Loucy (cell line): ENCODE measurements at regions not wholly inside any gene's neighbourhood (a gene's known extent, or its start where the extent isn't known, plus 50 kb on each side); places are given as distances from the start of the nearest gene placed in this dataset.

ENCODE experiments used
- H2AFZ ChIP-seq: fragments of 200-600 bp; sonication (generic); 2 replicates; pipeline ENCODE4 v1.6.0; 2016; ENCODE audit warnings: antibody characterized with exemption, mild to moderate bottlenecking, low read length, moderate library complexity
- H3F3A ChIP-seq: fragments of 200-600 bp; 2 replicates; pipeline ENCODE4 v1.6.0; 2016; ENCODE audit warnings: antibody characterized with exemption, low read depth, mild to moderate bottlenecking
- H3K27me3 ChIP-seq: fragments of 200-600 bp; sonication (generic); 2 replicates; pipeline ENCODE4 v1.6.1; 2014; ENCODE audit warnings: low read length, mild to moderate bottlenecking; ENCODE audit not compliant: insufficient read depth, poor library complexity, severe bottlenecking
- H3K36me3 ChIP-seq: fragments of 200-600 bp; sonication (generic); 2 replicates; pipeline ENCODE4 v1.6.1; 2016; ENCODE audit warnings: low read length; ENCODE audit not compliant: insufficient read depth
- H3K4me1 ChIP-seq: fragments of 200-600 bp; sonication (generic); 2 replicates; pipeline ENCODE4 v1.5.1; 2014; ENCODE audit warnings: low read length, mild to moderate bottlenecking; ENCODE audit not compliant: insufficient read depth, poor library complexity, severe bottlenecking
- H3K4me2 ChIP-seq: fragments of 200-600 bp; sonication (generic); 2 replicates; pipeline ENCODE4 v1.6.0; 2014; ENCODE audit warnings: antibody characterized with exemption, low read length, low read depth, mild to moderate bottlenecking; ENCODE audit not compliant: poor library complexity, severe bottlenecking
- H3K4me3 ChIP-seq: fragments of 200-600 bp; sonication (generic); 2 replicates; pipeline ENCODE4 v1.5.1; 2014; ENCODE audit warnings: low read length, mild to moderate bottlenecking, mixed read lengths; ENCODE audit not compliant: poor library complexity, severe bottlenecking
- H3K79me2 ChIP-seq: fragments of 200-600 bp; sonication (generic); 2 replicates; pipeline ENCODE4 v1.6.1; 2014; ENCODE audit warnings: low read length; ENCODE audit not compliant: insufficient read depth
- H3K9ac ChIP-seq: fragments of 200-600 bp; sonication (generic); 2 replicates; pipeline ENCODE4 v1.6.0; 2014; ENCODE audit warnings: mild to moderate bottlenecking, low read depth, low read length, moderate library complexity; ENCODE audit not compliant: poor library complexity, severe bottlenecking
- H3K9me2 ChIP-seq: fragments of 200-600 bp; sonication (generic); replicated peaks from 2 replicates; pipeline ENCODE4 v1.6.1; 2016; ENCODE audit warnings: low read depth, low read length, mixed read lengths
- H3K9me3 ChIP-seq: fragments of 200-600 bp; sonication (generic); 2 replicates; pipeline ENCODE4 v1.6.1; 2014; ENCODE audit warnings: mild to moderate bottlenecking, antibody characterized with exemption, low read length, low read depth; ENCODE audit not compliant: insufficient read depth
- H4K20me1 ChIP-seq: fragments of 200-600 bp; sonication (generic); 2 replicates; pipeline ENCODE4 v1.6.0; 2014; ENCODE audit warnings: antibody characterized with exemption, low read length, mild to moderate bottlenecking; ENCODE audit not compliant: insufficient read depth, poor library complexity, severe bottlenecking
- EZH2phosphoT487 ChIP-seq: fragments of 200-600 bp; IDR thresholded peaks from 2 replicates; pipeline ENCODE4 v1.6.1; 2018; ENCODE audit warnings: antibody characterized with exemption, mild to moderate bottlenecking, moderate library complexity, borderline replicate concordance
- TF ChIP-seq, protein P1 (sequence below): fragments of 200-600 bp; sonication (generic); conservative IDR thresholded peaks from 2 replicates; pipeline ENCODE4 v1.5.1; 2014; ENCODE audit warnings: mild to moderate bottlenecking, antibody characterized with exemption, low read length

DNA sequence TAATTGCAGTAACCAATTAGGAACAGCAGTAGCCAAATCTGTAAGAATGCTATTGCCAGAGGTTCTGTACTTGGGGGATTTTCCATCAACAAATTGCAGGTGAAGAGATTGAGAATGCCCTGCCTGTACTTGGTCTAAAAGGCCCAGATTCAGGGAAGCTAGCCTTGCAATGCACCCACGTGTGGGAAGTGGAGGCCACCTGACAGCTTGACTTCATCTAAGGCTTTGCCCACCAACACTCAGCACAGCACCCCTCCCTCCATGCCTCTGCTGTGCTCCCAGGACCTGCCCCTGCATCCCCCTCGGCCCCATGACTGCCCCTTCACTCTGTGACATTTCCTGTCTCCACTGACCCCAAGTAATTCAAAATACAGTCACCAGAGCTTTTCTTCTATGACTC, 79.1 kb upstream of the CDH5 start:
- TF ChIP-seq, protein P1, sequence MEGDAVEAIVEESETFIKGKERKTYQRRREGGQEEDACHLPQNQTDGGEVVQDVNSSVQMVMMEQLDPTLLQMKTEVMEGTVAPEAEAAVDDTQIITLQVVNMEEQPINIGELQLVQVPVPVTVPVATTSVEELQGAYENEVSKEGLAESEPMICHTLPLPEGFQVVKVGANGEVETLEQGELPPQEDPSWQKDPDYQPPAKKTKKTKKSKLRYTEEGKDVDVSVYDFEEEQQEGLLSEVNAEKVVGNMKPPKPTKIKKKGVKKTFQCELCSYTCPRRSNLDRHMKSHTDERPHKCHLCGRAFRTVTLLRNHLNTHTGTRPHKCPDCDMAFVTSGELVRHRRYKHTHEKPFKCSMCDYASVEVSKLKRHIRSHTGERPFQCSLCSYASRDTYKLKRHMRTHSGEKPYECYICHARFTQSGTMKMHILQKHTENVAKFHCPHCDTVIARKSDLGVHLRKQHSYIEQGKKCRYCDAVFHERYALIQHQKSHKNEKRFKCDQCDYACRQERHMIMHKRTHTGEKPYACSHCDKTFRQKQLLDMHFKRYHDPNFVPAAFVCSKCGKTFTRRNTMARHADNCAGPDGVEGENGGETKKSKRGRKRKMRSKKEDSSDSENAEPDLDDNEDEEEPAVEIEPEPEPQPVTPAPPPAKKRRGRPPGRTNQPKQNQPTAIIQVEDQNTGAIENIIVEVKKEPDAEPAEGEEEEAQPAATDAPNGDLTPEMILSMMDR: no peak
- Histone ChIP-seq H3K4me3 (no peak overlapping the region), H3K27me3 (no peaks in the 10 kb centered on the region), H3K9ac (no peak overlapping the region), H3K4me1 (no peaks in the 10 kb centered on the region), H3K4me2 (no peak overlapping the region), H2AFZ (no peak overlapping the region), H3K36me3 (no peaks in the 10 kb centered on the region), H3K9me3 (no peaks in the 10 kb centered on the region), H3K79me2 (no peaks in the 10 kb centered on the region), H3F3A (no peaks in the 10 kb centered on the region), H3K9me2 (no peaks in the 10 kb centered on the region), H4K20me1 (no peaks in the 10 kb centered on the region)

DNA sequence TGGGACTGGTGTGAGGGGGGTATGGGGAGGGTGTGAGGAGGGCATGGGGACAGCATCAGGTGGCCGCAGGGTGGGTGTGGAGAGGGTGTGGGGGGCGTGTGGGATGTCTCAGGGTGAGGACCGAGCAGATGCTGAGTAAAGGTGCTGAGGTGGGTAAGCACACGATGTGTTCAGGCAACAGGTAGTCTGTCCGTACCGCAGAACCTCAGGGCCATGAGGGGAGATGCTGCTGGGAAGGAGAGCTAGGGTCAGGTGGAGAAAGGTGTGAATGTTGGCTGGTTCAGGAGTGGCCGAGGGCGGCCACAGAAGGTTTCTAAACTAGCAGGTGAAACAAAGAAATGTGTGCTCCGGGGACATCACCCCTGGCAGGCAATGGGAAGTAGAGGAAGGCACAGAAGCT, 80.0 kb upstream of the CDH5 start:
- Histone ChIP-seq H3K9ac (no peak overlapping the region), H3K9me3 (no peaks in the 10 kb centered on the region), H3K9me2 (no peaks in the 10 kb centered on the region), H3K4me1 (no peaks in the 10 kb centered on the region), H3K4me3 (no peak overlapping the region), H4K20me1 (no peaks in the 10 kb centered on the region), H3F3A (no peaks in the 10 kb centered on the region), H3K36me3 (no peaks in the 10 kb centered on the region), H3K27me3 (no peaks in the 10 kb centered on the region), H3K4me2 (no peak overlapping the region), H3K79me2 (no peaks in the 10 kb centered on the region), H2AFZ (no peak overlapping the region)
- no peak for TF ChIP-seq EZH2phosphoT487
- TF ChIP-seq, protein P1: no peak

DNA sequence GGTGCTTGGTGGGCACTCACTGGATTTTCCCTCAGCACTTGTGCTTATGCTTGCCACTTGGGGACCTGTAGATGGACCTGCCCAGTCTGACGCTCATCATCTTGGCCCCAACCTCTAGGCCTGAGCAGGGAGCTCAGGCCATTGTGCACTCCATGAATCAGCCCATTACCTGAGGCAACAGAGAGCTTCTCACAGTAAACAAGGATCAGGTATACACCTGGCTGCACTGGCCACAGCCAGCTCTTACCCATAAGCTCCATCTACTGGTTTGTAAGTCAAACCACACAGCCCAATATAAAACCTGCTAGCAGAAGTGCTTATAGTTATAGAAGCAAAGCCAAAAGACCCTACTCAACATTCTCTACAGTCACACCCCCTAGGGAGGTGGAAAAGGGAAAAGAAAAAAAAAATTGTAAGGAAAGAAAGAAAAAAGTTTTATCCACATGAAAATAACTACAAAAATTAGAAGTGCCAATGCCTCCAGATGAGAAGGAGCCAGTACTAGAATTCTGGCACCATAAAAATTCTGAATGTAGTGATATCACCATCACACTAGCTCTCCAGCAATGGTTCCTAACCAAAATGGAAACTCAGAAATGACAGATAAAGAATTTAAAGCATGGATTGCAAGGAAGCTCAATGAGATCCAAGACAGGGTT, 87.8 kb upstream of the CDH5 start:
- Histone ChIP-seq H3K9me2 (no peaks in the 10 kb centered on the region), H3K36me3 (no peaks in the 10 kb centered on the region), H3K27me3 (no peaks in the 10 kb centered on the region), H3K4me2 (no peak overlapping the region), H3K4me3 (no peak overlapping the region), H3K9ac (no peak overlapping the region), H2AFZ (no peak overlapping the region), H3K9me3 (no peaks in the 10 kb centered on the region), H3K4me1 (no peaks in the 10 kb centered on the region), H3K79me2 (no peaks in the 10 kb centered on the region), H4K20me1 (no peaks in the 10 kb centered on the region), H3F3A (no peaks in the 10 kb centered on the region)
- TF ChIP-seq, protein P1: no peak
- no peak for TF ChIP-seq EZH2phosphoT487
